PC-9 (cell line): ENCODE measurements at regions not wholly inside any gene's neighbourhood (a gene's known extent, or its start where the extent isn't known, plus 50 kb on each side); places are given as distances from the start of the nearest gene placed in this dataset.

ENCODE experiments used
- BruUV-seq: library from RNA; stranded (reverse); fragments of 400-500 nt; replicated peaks from 2 replicates; lab custom pipeline; 2021; lab: Mats Ljungman, UMichigan
- CTCF ChIA-PET: fragments of 300-600 bp; sonication (Branson Sonifier 250); formaldehyde crosslinking; loops from one replicate; lab custom pipeline; 2022; ENCODE audit warnings: antibody characterized with exemption; lab: Charles Lee
- POLR2A ChIA-PET: fragments of 300-600 bp; sonication (Branson Sonifier 250); formaldehyde crosslinking; loops from one replicate; lab custom pipeline; 2022; ENCODE audit warnings: antibody characterized with exemption; ENCODE audit not compliant: unreplicated experiment; lab: Charles Lee
- DNase-seq, 2 experiments: peaks; one replicate each; pipeline versions ENCODE4 v3.0.0 to v3.0.0-alpha.2; 2015 to 2022; ENCODE audit warnings: mixed read lengths in 1 of 2
- H2AFZ ChIP-seq: fragments of 200-600 bp; sonication (generic); 2 replicates; pipeline ENCODE4 v1.8.1; 2017; ENCODE audit warnings: antibody characterized with exemption
- H3F3A ChIP-seq: fragments of 200-600 bp; sonication (generic); 2 replicates; pipeline ENCODE4 v1.8.1; 2017; ENCODE audit warnings: antibody characterized with exemption, mild to moderate bottlenecking, low read depth; ENCODE audit not compliant: insufficient read depth
- H3K27ac ChIP-seq: fragments of 200-600 bp; sonication (generic); 2 replicates; pipeline ENCODE4 v1.6.1; 2016; ENCODE audit warnings: mixed run types
- H3K27me3 ChIP-seq: fragments of 200-600 bp; sonication (generic); 2 replicates; pipeline ENCODE4 v1.6.1; 2016; ENCODE audit warnings: low read depth, mixed run types; ENCODE audit not compliant: insufficient read depth
- H3K36me3 ChIP-seq: fragments of 200-600 bp; sonication (generic); 2 replicates; pipeline ENCODE4 v1.6.1; 2016; ENCODE audit warnings: low read depth, mixed run types
- H3K4me1 ChIP-seq: fragments of 200-600 bp; sonication (generic); replicated peaks from 2 replicates; pipeline ENCODE4 v1.6.1; 2016; ENCODE audit warnings: mixed run types; ENCODE audit not compliant: insufficient read depth
- H3K4me2 ChIP-seq: fragments of 200-600 bp; sonication (generic); 2 replicates; pipeline ENCODE4 v1.6.1; 2017; ENCODE audit warnings: mixed run types
- H3K4me3 ChIP-seq: fragments of 200-600 bp; sonication (generic); 2 replicates; pipeline ENCODE4 v1.6.1; 2016; ENCODE audit warnings: mixed run types
- H3K79me2 ChIP-seq: fragments of 200-600 bp; sonication (generic); 2 replicates; pipeline ENCODE4 v1.6.1; 2017; ENCODE audit warnings: low read depth, mixed run types
- H3K9me2 ChIP-seq: fragments of 200-600 bp; sonication (generic); 2 replicates; pipeline ENCODE4 v1.8.1; 2017; ENCODE audit warnings: mild to moderate bottlenecking; ENCODE audit not compliant: insufficient read depth
- H3K9me3 ChIP-seq: fragments of 200-600 bp; sonication (generic); 2 replicates; pipeline ENCODE4 v1.8.1; 2016; ENCODE audit warnings: low read depth; ENCODE audit not compliant: insufficient read depth
- H4K20me1 ChIP-seq: fragments of 200-600 bp; sonication (generic); 2 replicates; pipeline ENCODE4 v1.8.1; 2017; ENCODE audit not compliant: insufficient read depth
- EZH2 ChIP-seq: fragments of 200-600 bp; sonication (generic); IDR thresholded peaks from 2 replicates; pipeline ENCODE4 v1.8.0; 2017; ENCODE audit warnings: antibody characterized with exemption, low read depth
- intact Hi-C: fragments of 100-400 bp; cut with micrococcal nuclease; formaldehyde crosslinking; loops from one replicate; pipeline ENCODE4 v1.10.0; 2022; ENCODE audit not compliant: unreplicated experiment
- TF ChIP-seq, protein P1 (sequence below): fragments of 200-600 bp; sonication (generic); conservative IDR thresholded peaks from 2 replicates; pipeline ENCODE4 v1.6.1; 2017; ENCODE audit warnings: mixed run types, antibody characterized with exemption, mild to moderate bottlenecking, moderate library complexity

DNA sequence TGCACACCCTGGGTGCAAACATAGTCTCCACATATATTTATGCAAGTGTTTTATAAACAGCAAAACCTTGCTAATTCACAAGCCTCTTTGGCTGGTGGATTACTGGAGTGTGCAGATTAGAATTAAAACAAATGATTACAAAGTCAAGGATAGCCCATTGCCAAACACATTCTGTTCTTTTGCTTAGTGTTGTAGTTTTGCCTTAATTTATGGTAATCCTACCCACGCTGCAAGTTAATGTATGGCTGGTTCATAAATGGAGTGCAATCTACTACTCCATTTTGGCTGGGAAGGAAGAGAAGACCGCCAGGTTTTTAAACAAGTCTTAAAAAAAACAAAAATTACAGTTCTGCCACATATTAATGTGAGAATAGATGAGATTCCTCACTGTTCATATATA is 883.1 kb upstream of the KLHL29 start:
- Histone ChIP-seq H3K4me1 (no peaks in the 10 kb centered on the region), H3K27me3 (no peaks in the 10 kb centered on the region), H2AFZ (no peak overlapping the region), H3K36me3 (no peaks in the 10 kb centered on the region), H4K20me1 (no peaks in the 10 kb centered on the region), H3K4me3 (no peak overlapping the region), H3K79me2 (no peaks in the 10 kb centered on the region), H3K27ac (no peak overlapping the region), H3K9me2 (no peaks in the 10 kb centered on the region), H3K4me2 (no peak overlapping the region), H3F3A (no peaks in the 10 kb centered on the region), H3K9me3 (peaks cover 3% of the 10 kb centered on the region; the same call in 1 of the 2 replicates)
- no TSS peak for BruUV-seq
- intact Hi-C loops, result no loop called here
- no peak for DNase-seq
- TF ChIP-seq, protein P1, sequence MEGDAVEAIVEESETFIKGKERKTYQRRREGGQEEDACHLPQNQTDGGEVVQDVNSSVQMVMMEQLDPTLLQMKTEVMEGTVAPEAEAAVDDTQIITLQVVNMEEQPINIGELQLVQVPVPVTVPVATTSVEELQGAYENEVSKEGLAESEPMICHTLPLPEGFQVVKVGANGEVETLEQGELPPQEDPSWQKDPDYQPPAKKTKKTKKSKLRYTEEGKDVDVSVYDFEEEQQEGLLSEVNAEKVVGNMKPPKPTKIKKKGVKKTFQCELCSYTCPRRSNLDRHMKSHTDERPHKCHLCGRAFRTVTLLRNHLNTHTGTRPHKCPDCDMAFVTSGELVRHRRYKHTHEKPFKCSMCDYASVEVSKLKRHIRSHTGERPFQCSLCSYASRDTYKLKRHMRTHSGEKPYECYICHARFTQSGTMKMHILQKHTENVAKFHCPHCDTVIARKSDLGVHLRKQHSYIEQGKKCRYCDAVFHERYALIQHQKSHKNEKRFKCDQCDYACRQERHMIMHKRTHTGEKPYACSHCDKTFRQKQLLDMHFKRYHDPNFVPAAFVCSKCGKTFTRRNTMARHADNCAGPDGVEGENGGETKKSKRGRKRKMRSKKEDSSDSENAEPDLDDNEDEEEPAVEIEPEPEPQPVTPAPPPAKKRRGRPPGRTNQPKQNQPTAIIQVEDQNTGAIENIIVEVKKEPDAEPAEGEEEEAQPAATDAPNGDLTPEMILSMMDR, result no peak
- TF ChIP-seq EZH2, result no peak
- CTCF ChIA-PET, result no interaction called here
- POLR2A ChIA-PET, result no interaction called here

DNA sequence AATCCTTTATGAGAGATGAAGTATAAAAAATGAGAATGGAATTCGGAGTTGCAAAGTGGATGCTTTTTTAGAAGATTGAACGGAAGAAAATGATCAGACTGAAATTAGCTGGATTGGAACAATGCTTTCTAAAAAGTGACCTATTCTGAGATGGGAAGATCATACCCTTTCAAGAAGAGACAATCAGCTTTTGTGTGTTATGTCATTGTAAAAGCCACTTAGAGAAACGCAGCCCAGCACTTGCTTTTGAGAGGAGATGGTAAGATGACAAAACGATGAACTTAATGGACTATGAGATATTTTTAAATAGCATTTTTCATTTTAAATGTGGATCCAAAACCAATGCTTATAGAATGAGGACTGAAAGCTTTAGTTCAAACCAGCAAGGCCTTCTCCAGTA is 871.4 kb upstream of the KLHL29 start:
- Histone ChIP-seq H3K4me1 (no peaks in the 10 kb centered on the region), H3K27ac (no peak overlapping the region), H4K20me1 (no peaks in the 10 kb centered on the region), H3K36me3 (no peaks in the 10 kb centered on the region), H3K79me2 (no peaks in the 10 kb centered on the region), H3K9me3 (no peaks in the 10 kb centered on the region), H3K4me3 (no peak overlapping the region), H3K9me2 (no peaks in the 10 kb centered on the region), H3K4me2 (no peak overlapping the region), H3F3A (no peaks in the 10 kb centered on the region), H2AFZ (no peak overlapping the region), H3K27me3 (no peaks in the 10 kb centered on the region)
- ChIA-PET CTCF (no interaction called here), POLR2A (no interaction called here)
- no TSS peak for BruUV-seq
- TF ChIP-seq EZH2, result no peak
- TF ChIP-seq, protein P1, result no peak
- intact Hi-C loops, result no loop called here
- DNase-seq, result no peak

DNA sequence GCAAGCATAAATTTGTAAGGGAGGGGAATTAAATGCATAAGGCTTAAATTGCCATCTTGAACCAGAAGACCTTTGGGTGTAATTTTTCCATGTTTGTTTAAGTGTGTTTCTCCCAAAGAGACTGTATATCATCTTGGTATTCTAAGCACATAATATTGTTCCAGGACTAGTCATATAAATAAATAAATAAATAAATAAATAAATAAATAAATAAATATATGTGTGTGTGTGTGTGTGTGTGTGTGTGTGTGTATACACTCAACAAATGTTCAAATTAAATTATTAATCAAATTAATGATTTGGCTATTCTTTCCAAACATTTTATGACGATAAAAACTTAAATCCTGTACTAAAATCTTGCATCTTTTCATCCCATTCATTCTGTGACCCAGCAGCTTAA is 867.8 kb upstream of the KLHL29 start:
- no peaks in the 10 kb centered on the region for H3F3A ChIP-seq
- CTCF ChIA-PET, result no interaction called here
- H3K4me3 ChIP-seq, result no peak overlapping the region
- no TSS peak for BruUV-seq
- no peak overlapping the region for H3K27ac ChIP-seq
- no peaks in the 10 kb centered on the region for H3K79me2 ChIP-seq
- no peaks in the 10 kb centered on the region for H3K9me3 ChIP-seq
- H3K27me3 ChIP-seq, result no peaks in the 10 kb centered on the region
- no peaks in the 10 kb centered on the region for H4K20me1 ChIP-seq
- H3K9me2 ChIP-seq, result no peaks in the 10 kb centered on the region
- no peak overlapping the region for H2AFZ ChIP-seq
- no peaks in the 10 kb centered on the region for H3K36me3 ChIP-seq
- H3K4me1 ChIP-seq, result no peaks in the 10 kb centered on the region
- intact Hi-C loops, result no loop called here
- POLR2A ChIA-PET, result no interaction called here
- no peak overlapping the region for H3K4me2 ChIP-seq
- TF ChIP-seq, protein P1, result no peak
- TF ChIP-seq EZH2, result no peak
- DNase-seq, result no peak
